H1 (cell line): ENCODE measurements at regions not wholly inside any gene's neighbourhood (a gene's known extent, or its start where the extent isn't known, plus 50 kb on each side); places are given as distances from the start of the nearest gene placed in this dataset.

Experiments used
- ASH2L ChIP-seq: fragments of 200-600, 300-600 bp; sonication (generic); IDR thresholded peaks from one replicate; pipeline ENCODE4 v1.7.1; 2017; ENCODE audit warnings: low read length
- CTCF ChIP-seq, 3 experiments: IDR thresholded peaks; 1 replicate in 2 of 3; 2 replicates in 1 of 3; pipeline versions ENCODE4 v1.5.1 to v1.6.1; 2011; ENCODE audit warnings: low read length in 3 of 3, mild to moderate bottlenecking in 3 of 3, inconsistent platforms in 2 of 3, low read depth in 1 of 3, moderate library complexity in 1 of 3; ENCODE audit not compliant: insufficient read depth in 1 of 3; ENCODE audit errors: control extremely low read depth in 1 of 3
- POLR2A ChIP-seq, 2 experiments: IDR thresholded peaks; 1 replicate in 1 of 2; 2 replicates in 1 of 2; pipeline ENCODE4 v1.6.1; 2011; ENCODE audit warnings: low read depth in 2 of 2, low read length in 2 of 2, mild to moderate bottlenecking in 2 of 2; ENCODE audit errors: control extremely low read depth in 1 of 2
- RAD21 ChIP-seq, 2 experiments: IDR thresholded peaks in 1 of 2; conservative IDR thresholded peaks in 1 of 2; 2 replicates each; pipeline ENCODE4 v1.6.1; 2011; ENCODE audit warnings: low read depth in 2 of 2, low read length in 2 of 2, improper control_type of control experiment in 1 of 2, inconsistent platforms in 1 of 2, mild to moderate bottlenecking in 1 of 2, moderate library complexity in 1 of 2
- SIRT6 ChIP-seq: IDR thresholded peaks from one replicate; pipeline ENCODE4 v1.7.1; 2012; ENCODE audit warnings: low read length, inconsistent platforms
- SRF ChIP-seq: IDR thresholded peaks from 2 replicates; pipeline ENCODE4 v1.6.1; 2011; ENCODE audit warnings: mild to moderate bottlenecking, low read depth, low read length, moderate library complexity
- SUZ12 ChIP-seq: fragments of 200-600 bp; sonication (generic); IDR thresholded peaks from 2 replicates; pipeline ENCODE4 v1.6.1; 2012; ENCODE audit warnings: mild to moderate bottlenecking, inconsistent platforms, low read length, moderate library complexity, mixed read lengths

GRCh38 chr16:86951831-86952598 is 365.2 kb downstream of the C16orf95 start:
- TF ChIP-seq SIRT6 (no peak), ASH2L (no peak), CTCF (IDR thresholded peaks at IDR 0.05; ENCODE audit: control extremely low read depth in 1 of 3, insufficient read depth in 1 of 3, low read depth in 1 of 3, low read length in 3 of 3) (no peak), RAD21 (IDR thresholded peaks at IDR 0.05 in 1 of 2, conservative IDR thresholded peaks at IDR 0.05 in 1 of 2; ENCODE audit: low read depth in 2 of 2, low read length in 2 of 2) (no peak), SRF (no peak), POLR2A (IDR thresholded peaks at IDR 0.05; ENCODE audit: control extremely low read depth in 1 of 2, low read depth in 2 of 2, low read length in 2 of 2) (no peak), SUZ12 (no peak)
